Kidney glomerular epithelial cell (primary cell): ENCODE measurements at regions not wholly inside any gene's neighbourhood (a gene's known extent, or its start where the extent isn't known, plus 50 kb on each side); places are given as distances from the start of the nearest gene placed in this dataset.
A peak's percentile ranks its signal among the peaks of the same experiment; 100 is the strongest.

Experiments
- DNase-seq: peaks from one replicate; lab custom pipeline; 2025; lab: John Stamatoyannopoulos, UW

GRCh38 chr15:95869920-95870319, 460.6 kb upstream of the NR2F2 start:
- DNase-seq: no peak

GRCh38 chr15:95872366-95872771, 458.1 kb upstream of the NR2F2 start:
- peak; percentile 93 for DNase-seq

- no peak for DNase-seq
These were observed 455.9 kb upstream of the NR2F2 start for GRCh38 chr15:95874637-95875036.

GRCh38 chr15:95875121-95875643, 455.3 kb upstream of the NR2F2 start:
- DNase-seq: no peak

- DNase-seq: no peak
These were observed 450.4 kb upstream of the NR2F2 start for GRCh38 chr15:95880031-95880570.

GRCh38 chr15:95880630-95881029, 449.9 kb upstream of the NR2F2 start:
- DNase-seq: no peak

- DNase-seq: no peak
These were observed 447.4 kb upstream of the NR2F2 start for GRCh38 chr15:95883064-95883463.

GRCh38 chr15:95884276-95884675, 446.2 kb upstream of the NR2F2 start:
- no peak for DNase-seq

- DNase-seq: no peak
These were observed 442.7 kb upstream of the NR2F2 start for GRCh38 chr15:95887666-95888390.

- DNase-seq: no peak
These were observed 441.7 kb upstream of the NR2F2 start for GRCh38 chr15:95888762-95889161.

- no peak for DNase-seq
These were observed 436.0 kb upstream of the NR2F2 start for GRCh38 chr15:95894407-95894956.

GRCh38 chr15:95895508-95895907, 435.0 kb upstream of the NR2F2 start:
- no peak for DNase-seq

GRCh38 chr15:95897651-95898050, 432.8 kb upstream of the NR2F2 start:
- no peak for DNase-seq

- DNase-seq: no peak
These were observed 431.7 kb upstream of the NR2F2 start for GRCh38 chr15:95898761-95899160.

- DNase-seq: no peak
These were observed 429.2 kb upstream of the NR2F2 start for GRCh38 chr15:95901271-95901670.

- no peak for DNase-seq
These were observed 427.9 kb upstream of the NR2F2 start for GRCh38 chr15:95902606-95903005.

- no peak for DNase-seq
These were observed 427.1 kb upstream of the NR2F2 start for GRCh38 chr15:95903352-95903751.

GRCh38 chr15:95910643-95911212, 419.8 kb upstream of the NR2F2 start:
- DNase-seq: no peak

GRCh38 chr15:95911570-95912279, 418.8 kb upstream of the NR2F2 start:
- DNase-seq: no peak

GRCh38 chr15:95912280-95912625, 418.2 kb upstream of the NR2F2 start:
- DNase-seq: no peak

GRCh38 chr15:95912728-95913127, 417.8 kb upstream of the NR2F2 start:
- no peak for DNase-seq

GRCh38 chr15:95916568-95916967, 413.9 kb upstream of the NR2F2 start:
- no peak for DNase-seq

- no peak for DNase-seq
These were observed 412.0 kb upstream of the NR2F2 start for GRCh38 chr15:95918525-95918924.
